Gastrocnemius medialis (tissue), 4 donors: ENCODE measurements at regions not wholly inside any gene's neighbourhood (a gene's known extent, or its start where the extent isn't known, plus 50 kb on each side); places are given as distances from the start of the nearest gene placed in this dataset.

Experiments
- CTCF ChIP-seq, 5 experiments: fragments of 450-650 bp in 3 of 5; fragments of 200-600 bp in 2 of 5; sonication (generic) in 2 of 5; IDR thresholded peaks in 4 of 5; conservative IDR thresholded peaks in 1 of 5; 1 replicate in 4 of 5; 2 replicates in 1 of 5; pipeline ENCODE4 v1.5.1; 2016 to 2019; ENCODE audit warnings: antibody characterized with exemption in 5 of 5, mild to moderate bottlenecking in 3 of 5, moderate library complexity in 3 of 5
- POLR2A ChIP-seq, 2 donors: fragments of 450-650 bp; IDR thresholded peaks; one replicate each; pipeline ENCODE4 v1.6.1; 2017; ENCODE audit warnings: antibody characterized with exemption in 2 of 2, mild to moderate bottlenecking in 2 of 2, moderate library complexity in 2 of 2

GRCh38 chr19:32061315-32061714 lies 284.1 kb upstream of the ZNF507 start:
- TF ChIP-seq CTCF (IDR thresholded peaks at IDR 0.05 in 4 of 5, conservative IDR thresholded peaks at IDR 0.05 in 1 of 5) (no peak), POLR2A (IDR thresholded peaks at IDR 0.05) (no peak)
